HG02798 (cell line): ENCODE measurements at regions not wholly inside any gene's neighbourhood (a gene's known extent, or its start where the extent isn't known, plus 50 kb on each side); places are given as distances from the start of the nearest gene placed in this dataset.

Source experiments
- ATAC-seq: cut with Tn5 transposase; IDR thresholded peaks from one replicate; pipeline ENCODE4 v1.9.1; 2021; ENCODE audit warnings: mild to moderate bottlenecking; ENCODE audit not compliant: unreplicated experiment, poor library complexity

DNA sequence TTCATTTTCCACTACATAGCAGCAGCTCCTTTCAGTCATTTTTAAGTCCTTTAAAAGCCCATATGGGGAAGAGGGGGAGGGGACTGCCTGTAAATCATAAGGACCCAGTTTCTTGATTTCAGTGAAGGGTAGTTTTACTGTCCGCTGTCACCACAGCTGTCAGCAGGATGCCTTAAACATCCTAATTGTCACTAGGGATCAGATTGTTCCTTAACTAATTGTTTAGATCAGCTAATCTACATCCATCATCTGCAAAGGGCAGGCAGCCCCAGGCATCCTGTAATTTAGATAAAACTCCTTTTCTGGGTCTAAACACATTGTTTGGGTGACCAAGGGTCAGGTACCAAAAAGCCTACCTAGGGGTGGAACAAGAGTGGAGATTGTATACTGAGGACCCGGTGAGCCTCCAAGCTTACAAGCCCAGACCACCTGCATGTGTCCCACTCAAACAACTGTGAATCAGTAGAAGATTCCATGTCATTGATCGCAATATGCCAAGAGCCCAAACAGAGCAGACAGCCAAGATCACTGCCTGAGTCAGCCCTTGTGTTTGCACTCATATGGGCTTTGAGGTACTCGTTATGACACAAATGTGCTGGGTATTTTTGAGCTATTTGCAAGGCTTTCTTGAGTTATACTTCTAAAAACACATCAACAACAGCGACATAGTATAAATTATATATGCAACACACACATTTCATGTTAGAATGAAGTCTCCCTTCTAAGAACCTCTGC is 198.7 kb upstream of the CEP162 start:
- ATAC-seq: no peak

DNA sequence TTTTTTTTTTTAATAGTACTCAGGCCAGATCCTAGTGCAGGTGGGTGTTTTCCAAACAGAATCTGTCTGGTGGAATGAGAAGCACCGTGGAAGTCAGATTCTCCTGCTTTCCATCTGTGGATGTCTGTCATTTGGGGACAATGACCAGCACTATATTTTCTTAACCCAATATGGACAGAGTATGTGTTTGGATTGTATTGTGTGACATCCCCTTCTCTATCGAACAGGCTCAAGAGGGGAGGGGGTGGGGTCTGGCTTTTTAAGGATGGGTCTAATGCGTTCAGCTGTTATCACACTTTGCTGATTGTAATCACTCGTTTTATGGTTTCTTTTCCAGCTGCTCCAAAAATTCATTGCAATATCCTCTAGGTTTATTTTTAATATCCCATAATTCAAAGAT is 197.5 kb upstream of the CEP162 start:
- ATAC-seq: no peak

DNA sequence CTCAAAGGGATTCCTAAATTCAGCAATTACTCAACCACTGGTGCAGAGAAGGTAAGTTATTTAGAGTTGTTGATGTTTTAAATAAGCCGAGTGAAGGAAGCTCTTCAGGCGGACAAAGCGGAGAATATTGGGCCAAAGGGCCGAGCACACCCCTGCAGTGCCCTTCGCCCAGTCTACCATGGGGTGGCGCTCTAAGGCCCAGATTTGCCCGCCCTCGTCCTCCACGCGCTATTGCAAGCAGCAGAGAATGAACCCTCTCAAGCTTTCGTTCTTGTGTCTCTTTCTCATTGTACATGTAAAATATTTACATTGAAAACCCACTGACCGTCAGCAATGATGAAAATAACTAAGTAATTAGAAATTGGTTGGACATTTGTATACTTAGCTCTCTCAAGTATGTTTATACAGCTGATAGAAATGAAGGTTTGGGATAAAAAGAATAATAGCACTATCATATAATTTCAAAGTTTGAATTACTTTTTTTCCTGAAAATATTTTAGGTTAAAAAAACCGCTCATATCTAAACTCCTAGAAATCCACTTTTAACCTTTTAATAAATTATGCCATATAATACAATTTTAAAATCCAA is 195.0 kb upstream of the CEP162 start:
- peak; percentile 74 for ATAC-seq

DNA sequence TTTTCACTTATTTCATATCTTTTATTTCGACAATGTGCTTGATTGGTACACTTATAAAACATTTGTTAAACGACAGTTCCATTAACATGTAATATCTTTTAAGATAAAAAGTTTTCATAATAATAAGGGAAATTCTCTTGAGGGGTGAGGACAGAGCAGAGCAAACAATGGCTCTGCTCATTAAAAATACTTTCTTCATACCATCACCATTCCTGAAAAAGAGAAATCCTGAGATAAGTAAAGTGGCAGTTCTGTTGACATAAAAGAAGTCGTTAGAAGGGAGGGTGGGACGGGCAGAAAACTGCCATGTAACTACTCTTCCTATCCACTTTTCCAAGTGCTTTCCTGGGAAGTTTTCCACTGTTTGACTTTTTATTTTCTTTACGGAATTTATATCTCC is 193.6 kb upstream of the CEP162 start:
- no peak for ATAC-seq

DNA sequence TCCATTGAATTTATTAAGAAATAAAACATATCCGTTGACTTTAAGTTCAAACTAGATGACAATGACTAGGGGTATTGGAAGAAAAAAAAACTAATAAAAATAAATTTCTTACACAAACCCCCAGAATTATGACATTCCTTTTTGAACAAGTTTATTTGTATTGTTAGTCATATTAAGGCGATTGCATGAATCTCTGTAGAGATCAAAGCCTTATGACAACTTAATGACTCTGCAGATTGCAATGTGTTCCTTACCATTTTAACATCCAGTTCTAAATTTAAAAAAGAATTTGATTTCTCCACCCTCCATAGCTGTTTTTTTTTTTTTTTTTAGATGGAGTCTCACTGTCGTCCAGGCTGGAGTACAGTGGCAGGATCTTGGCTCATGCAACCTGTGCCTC is 189.8 kb upstream of the CEP162 start:
- no peak for ATAC-seq

DNA sequence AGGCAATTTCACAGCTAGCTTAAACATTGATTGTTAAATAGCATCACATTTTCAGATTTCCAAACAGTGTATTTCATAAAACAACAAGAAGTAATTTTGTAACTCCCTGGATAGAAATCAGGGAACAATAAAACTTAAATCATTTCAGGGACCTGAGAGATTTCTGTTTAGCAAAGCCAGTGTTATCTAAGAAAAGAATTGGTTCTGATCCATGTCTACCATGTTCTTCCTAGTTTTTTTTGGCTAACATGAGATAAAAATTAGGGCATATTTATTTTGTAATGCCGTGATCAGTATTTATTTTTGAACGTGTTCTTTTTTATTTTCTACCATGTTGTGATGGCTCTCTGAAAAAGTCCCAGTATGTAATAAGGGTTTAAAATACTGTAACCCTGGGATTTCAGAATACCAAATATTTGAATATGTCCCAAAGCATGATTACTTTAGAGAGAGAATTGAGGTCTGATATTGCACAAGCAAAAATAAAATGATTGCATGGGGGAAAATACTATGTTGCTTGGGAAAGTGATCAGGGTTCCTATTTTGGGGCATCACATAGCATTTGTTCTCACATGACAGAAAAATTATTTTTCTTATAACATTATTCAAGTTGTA is 188.7 kb upstream of the CEP162 start:
- no peak for ATAC-seq

DNA sequence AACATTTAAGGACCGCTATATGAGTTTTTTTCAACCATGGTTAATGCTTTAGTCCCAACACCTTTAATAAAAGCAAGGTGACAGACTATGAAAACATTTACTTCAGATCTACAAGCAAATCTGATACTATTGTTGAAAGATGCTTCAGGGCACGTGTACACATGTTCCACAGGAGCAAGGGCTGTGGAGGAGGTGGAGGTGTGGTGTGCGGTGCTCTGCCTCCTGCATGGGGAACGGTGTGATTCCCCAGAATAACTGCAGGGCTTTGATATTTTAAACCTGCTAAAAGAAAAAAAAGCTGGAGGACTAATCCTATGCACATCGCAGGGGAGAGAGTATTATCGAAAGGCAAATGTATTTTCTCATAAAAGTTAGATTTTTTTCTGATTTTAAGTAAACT is 188.1 kb upstream of the CEP162 start:
- ATAC-seq: no peak

DNA sequence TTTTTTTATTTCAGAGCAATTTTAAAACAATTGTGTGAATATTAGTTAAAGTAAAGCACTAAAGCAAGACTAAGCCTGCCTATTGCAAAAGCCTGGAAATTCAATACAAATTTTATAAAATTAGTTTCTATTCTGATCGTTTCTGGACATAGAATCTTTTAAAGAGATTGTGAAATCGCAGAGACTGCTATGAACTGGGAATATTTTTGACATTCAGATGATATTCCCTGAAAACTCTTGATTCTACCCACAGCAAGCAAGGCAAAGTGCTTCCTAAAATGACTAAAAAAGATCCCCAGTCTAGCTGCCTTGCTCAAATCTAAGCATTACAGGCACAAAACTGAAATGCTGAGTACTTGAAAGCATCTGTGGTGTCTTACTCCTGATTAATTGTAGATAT is 187.6 kb upstream of the CEP162 start:
- no peak for ATAC-seq

DNA sequence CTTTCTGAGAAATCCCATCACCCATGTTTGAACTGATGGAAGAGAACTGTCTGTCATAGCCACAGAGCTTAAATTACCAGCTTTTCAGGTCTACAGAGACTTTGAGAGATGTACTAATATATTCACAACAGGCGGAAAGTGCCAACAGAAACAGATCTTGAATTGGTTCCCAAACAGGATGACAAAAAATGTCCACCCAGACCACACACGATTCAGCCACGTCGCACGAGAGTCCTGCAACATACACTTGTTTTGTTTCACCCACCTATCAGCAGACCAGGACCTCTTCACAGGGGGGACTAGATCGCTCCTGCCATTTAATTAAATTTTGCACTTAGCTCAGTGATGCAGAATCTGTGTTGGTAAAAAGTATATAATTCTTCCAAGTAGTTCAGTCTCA is 187.1 kb upstream of the CEP162 start:
- no peak for ATAC-seq

DNA sequence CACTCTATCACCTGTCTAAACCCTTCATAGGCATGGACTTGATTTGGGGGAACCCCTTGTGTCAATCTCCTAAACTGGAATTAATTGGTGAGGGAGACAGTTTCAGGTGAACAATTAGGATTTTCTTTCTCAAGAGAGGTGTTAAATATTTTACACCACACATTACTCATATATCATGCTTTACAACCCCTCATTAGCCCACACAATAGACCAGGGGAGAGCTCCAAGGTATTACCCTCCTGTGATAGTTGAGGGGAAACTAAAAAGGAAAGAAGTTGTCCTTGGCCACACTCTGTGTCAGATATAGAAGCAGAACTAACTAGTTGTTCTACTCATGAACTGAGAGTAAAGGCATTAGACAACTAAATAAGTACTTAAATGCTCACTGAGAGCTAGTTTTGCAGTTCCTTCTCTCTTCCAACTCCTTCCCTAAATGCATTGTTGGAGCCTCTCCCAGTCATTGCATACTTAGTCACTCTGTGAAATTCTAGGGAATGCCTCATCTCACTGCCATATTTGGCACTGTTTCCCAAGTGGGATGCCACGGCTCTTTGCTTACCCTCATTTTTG is 183.7 kb upstream of the CEP162 start:
- no peak for ATAC-seq

DNA sequence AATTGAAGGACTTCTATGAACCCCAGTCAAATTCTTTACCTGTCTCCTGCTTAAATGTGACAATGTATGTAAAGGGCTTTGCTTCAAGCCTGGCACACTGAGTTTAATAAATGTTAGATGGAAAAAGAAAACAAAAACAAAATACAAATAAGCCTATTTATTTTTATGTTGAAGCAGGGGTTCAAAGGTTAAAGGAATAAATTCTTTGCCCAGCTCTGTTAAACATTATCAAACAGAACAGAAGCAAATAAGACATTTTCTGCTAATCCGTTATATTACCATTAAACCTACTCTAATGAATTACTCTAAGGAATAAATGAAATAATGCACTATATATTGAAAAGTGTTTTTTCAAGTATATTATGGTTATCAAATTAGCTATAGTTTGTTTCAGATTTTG is 182.5 kb upstream of the CEP162 start:
- ATAC-seq: no peak

DNA sequence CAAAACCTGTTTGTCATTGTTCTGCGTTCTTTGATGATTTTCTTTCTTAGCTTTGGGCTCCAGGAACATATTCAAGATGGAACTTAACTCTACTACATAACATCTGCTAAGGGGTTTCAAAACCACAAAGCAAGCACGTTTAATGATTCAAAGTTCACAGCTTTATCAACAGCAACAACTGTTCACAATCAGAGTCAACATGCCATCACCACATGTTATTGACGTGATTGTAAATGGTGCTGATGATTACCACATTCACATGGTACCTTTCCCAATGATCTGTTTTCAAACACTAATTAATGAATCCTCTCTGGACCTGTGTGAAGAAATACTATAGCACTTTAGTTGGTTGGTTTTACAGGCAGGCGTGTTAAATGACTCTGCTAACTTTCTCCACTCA is 180.6 kb upstream of the CEP162 start:
- no peak for ATAC-seq

DNA sequence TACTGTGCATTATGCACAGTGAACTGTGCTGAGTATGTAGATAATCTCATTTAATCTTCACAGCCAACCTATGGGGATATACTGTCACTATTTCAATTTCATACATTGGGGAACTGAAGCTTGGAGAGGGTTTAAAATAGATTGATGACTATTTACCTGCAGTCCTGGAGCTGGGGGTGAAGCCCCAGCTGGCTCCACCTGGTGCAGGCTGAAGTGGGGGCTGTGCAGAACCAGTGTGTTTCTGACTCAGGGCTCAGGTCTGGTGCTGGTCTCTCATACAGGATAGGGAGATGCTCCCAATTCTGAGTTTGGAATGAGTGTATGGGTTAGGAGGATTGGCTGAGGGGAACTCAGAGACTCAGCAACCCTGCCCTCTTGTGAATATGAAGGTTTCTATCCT is 176.1 kb upstream of the CEP162 start:
- ATAC-seq: no peak

DNA sequence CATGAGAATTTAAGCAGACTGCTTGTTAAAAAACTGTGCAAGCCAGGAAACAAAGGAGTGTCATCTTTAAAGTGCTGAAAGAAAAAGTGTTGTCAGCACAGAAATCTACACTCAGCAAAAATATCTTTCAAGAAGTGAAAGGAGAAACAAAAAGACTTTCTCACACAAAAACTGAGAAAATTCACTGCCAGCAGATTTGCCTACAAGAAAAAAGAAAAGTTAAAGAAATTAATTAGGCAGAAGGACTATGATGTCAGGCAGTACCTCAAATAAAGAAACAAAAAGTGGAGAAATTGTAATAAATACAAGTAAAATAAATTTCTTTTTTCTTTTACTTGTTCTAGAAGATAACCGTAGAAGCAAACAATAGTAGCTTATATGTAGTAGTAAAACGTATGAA is 171.6 kb upstream of the CEP162 start:
- ATAC-seq: no peak

DNA sequence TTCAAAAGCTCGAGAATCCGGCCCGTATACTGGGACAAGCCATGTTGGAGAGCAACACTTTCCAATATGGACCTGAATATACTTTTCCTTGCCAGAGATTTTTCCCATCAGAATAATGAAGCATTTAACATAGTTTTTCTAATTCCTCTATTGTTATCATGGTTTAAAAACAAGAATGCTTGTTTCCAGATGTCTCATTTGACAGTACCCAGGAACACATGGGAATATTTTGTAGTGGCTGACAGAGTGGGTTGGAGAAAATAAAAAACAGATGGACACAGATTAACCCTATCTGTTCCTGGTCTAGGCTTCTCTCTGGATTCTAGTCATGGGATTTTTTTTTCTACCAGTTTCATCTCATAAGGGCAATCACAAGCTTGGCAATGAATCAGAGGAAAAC is 164.8 kb upstream of the CEP162 start:
- ATAC-seq: no peak

DNA sequence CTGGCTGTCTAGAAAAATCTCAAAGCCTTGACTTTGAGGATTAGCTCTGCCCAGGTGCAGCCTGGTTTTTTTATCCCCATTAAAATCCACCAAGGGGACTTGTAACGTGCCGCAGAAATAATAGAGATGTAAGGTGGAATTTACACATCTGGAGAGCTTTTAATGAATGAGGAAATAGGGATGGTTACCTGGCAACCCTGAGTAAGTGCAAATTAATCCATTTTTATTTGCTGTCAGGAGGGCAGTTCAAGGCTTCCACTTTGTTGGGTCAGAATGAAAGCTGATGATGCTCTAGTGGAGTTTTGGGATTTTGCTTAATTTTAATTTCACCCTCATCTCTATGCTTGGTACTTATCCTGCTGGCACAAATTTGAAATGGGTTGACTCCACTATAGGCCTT is 163.4 kb upstream of the CEP162 start:
- no peak for ATAC-seq

DNA sequence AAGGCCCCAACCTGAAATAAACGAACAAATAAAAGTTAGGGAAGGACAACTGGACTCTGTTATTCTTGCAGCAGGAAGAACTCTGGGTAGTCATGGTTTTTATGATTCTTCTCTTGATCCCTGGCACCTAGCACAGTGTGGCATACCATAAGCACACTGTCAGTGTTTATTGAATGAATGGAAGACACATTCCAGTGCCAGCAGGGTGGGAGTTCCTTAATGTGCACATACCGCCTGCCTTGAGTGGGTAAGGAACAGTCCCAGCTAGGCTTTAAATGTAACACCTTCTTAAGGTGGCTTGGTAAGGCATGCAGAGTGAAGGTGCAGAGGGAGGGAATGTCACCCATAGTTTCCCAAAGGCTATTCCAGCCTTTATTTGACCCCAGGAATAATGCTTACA is 162.9 kb upstream of the CEP162 start:
- ATAC-seq: no peak

DNA sequence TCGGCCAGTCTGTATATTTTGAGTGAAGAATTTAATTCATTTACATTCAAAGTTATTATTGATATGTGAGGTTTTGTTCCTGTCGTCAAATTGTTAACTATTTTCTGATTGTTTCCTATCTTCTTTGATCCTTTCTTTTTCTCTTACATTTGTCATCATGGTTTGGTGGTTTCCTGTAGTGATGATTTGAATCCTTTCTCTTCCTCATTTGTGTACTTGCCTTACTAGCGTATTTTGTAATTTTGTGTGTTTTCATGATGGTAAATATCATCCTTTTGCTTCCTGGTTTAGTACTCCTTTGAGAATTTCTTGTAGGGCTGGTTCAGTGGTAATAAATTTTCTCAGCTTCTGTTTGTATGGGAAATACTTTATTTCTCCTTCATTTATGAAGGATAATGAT is 151.7 kb upstream of the CEP162 start:
- no peak for ATAC-seq

DNA sequence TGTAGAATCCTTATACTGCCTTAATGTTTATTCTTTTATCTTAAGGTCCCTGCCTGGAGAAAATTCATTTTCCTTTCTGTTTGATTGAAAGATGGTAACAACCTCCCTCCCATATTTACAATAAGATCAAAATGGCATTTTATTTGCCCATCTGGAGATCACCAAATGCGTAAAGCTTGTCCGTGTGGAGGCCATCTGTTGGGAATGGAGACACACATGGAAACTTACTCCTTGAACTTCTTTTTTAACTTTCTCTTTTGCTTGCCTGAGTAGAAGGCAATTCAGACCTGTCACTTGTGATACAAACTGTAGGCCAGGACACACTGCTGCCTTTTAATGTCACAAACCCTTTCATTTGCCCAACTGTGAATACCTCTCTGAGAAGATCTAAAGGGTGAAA is 144.8 kb upstream of the CEP162 start:
- ATAC-seq: no peak

DNA sequence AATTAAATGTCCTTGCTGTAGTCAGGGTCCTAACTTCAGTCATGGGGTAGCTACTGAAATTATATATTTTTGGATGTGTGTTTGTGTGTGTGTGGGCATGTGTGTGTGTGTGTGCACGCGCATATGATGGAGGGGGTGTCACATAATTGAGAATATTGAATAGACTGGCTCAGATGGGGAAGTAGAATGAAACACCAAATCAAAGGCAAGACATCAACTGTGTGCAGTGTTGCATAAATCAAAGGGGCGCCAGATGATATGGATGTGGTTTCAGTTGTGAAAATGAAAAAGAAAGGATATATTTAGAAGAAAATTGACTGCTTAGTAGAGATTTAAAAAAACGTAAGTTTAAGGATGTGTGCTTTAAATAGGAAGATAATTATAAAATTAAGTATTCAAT is 144.2 kb upstream of the CEP162 start:
- no peak for ATAC-seq

DNA sequence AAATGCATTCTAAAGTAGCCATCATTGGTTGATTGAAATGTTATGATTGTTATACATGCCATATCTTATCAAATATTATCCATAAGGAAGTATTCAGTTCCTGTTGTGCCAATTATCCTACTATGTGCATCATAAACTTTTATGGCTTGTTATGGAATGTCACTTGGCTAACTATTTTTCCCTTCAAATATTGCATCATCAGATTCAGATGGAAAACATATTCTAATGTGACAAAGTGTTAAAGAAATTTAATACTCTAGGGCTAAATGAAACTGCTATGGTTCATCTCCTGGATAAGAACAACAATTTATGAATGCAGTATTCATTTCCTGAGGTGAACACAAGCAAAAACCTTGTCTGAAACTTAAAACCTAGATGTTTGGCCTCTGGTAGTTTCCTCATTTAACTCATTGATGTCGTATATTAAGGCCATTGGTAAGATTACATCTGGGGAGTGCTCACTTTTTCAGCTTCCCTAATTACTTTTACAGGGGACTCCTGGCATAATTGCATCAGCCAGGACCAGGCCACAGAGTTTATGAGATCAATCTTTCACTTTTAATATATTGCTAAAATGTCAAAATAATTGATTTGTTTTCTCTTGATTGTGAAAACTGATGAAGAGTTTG is 134.9 kb upstream of the CEP162 start:
- ATAC-seq: no peak
